ENCODE measurements at regions not wholly inside any gene's neighbourhood (a gene's known extent, or its start where the extent isn't known, plus 50 kb on each side); places are given as distances from the start of the nearest gene placed in this dataset.

DNA sequence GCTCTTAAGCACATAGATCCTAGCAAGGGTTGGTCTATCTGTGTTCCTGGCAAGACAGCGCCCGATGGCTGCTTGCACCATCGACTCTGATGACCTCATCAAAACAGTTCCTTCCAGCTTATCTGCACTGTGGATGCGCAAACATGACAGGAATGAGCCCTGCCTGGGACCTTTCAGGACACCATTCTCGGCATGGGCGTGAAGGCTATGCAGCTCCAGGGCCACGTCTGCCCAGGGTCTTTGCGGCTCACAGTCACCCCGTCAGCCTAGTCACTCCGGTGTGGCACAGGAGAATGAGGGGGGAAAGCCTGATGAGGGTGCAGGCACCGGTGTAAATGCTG lies 147.8 kb upstream of the TWIST2 start:
- Histone ChIP-seq H3K4me3 (ENCODE audit: insufficient read depth, low read length, poor library complexity, severe bottlenecking) (no peak overlapping the region), H3K9me2 (replicated peaks; ENCODE audit: insufficient read depth, low read length) (no peaks in the 10 kb centered on the region), H3K36me3 (ENCODE audit: low read length) (no peaks in the 10 kb centered on the region), H3K9me3 (ENCODE audit: insufficient read depth, low read length) (no peaks in the 10 kb centered on the region), H3K79me2 (ENCODE audit: insufficient read depth, low read length) (no peaks in the 10 kb centered on the region), H3K4me2 (ENCODE audit: low read depth, low read length, poor library complexity, severe bottlenecking) (no peak overlapping the region), H3K9ac (ENCODE audit: low read length) (no peak overlapping the region), H2AFZ (ENCODE audit: low read depth, low read length, severe bottlenecking) (no peak overlapping the region), H3F3A (ENCODE audit: insufficient read depth) (no peaks in the 10 kb centered on the region), H4K20me1 (ENCODE audit: low read depth, low read length) (no peaks in the 10 kb centered on the region), H3K27ac (ENCODE audit: low read depth, low read length) (no peak overlapping the region), H3K27me3 (ENCODE audit: low read length) (no peaks in the 10 kb centered on the region)
- TF ChIP-seq EZH2phosphoT487 (conservative IDR thresholded peaks at IDR 0.05; ENCODE audit: low read length), result no peak
- TF ChIP-seq, protein P1, sequence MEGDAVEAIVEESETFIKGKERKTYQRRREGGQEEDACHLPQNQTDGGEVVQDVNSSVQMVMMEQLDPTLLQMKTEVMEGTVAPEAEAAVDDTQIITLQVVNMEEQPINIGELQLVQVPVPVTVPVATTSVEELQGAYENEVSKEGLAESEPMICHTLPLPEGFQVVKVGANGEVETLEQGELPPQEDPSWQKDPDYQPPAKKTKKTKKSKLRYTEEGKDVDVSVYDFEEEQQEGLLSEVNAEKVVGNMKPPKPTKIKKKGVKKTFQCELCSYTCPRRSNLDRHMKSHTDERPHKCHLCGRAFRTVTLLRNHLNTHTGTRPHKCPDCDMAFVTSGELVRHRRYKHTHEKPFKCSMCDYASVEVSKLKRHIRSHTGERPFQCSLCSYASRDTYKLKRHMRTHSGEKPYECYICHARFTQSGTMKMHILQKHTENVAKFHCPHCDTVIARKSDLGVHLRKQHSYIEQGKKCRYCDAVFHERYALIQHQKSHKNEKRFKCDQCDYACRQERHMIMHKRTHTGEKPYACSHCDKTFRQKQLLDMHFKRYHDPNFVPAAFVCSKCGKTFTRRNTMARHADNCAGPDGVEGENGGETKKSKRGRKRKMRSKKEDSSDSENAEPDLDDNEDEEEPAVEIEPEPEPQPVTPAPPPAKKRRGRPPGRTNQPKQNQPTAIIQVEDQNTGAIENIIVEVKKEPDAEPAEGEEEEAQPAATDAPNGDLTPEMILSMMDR (IDR thresholded peaks at IDR 0.05; ENCODE audit: insufficient read depth, low read length, poor library complexity, severe bottlenecking), result no peak

DNA sequence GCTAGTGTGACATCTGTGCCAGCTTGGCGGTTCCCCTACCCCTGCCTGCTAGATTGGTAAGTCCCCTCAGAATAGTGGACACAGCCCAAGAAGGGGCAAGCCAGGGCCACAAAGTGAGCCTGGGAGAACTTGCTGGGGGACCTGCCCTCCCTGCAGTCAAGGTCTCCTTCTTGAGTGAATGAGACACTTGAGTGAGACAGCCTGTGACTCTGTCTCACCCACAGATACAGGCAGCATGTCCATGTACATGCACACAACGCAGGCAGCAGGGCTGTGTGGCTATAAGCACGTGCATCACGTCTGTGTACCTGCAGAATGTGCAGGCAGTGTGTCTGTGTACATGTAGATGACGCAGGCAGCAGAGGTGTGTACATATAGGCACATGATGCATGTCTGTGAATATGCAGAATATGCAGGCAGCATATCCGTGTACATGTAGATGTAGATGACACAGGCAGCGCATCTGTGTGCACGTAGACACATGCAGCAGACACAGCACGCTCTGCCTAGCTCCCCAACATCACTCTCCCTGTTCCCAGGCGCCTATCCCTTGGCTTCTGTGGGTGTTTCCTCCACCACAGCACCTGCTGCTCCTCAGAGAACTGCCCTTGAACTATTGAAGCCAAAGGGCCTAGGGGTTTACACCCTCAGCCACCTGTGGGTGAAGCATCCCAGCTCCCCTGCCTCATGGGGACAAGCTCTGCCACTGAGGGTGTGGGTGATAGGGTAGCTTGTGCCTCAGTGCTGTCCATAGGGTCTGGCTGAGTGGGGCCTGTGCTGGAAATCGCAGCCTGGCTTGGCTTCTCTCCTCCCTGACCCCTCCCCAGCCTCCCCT lies 147.2 kb upstream of the TWIST2 start:
- Histone ChIP-seq H2AFZ (ENCODE audit: low read depth, low read length, severe bottlenecking) (no peak overlapping the region), H3K27me3 (ENCODE audit: low read length) (no peaks in the 10 kb centered on the region), H3K4me2 (ENCODE audit: low read depth, low read length, poor library complexity, severe bottlenecking) (no peak overlapping the region), H3F3A (ENCODE audit: insufficient read depth) (no peaks in the 10 kb centered on the region), H3K4me3 (ENCODE audit: insufficient read depth, low read length, poor library complexity, severe bottlenecking) (no peak overlapping the region), H3K9me3 (ENCODE audit: insufficient read depth, low read length) (no peaks in the 10 kb centered on the region), H3K9me2 (replicated peaks; ENCODE audit: insufficient read depth, low read length) (no peaks in the 10 kb centered on the region), H3K36me3 (ENCODE audit: low read length) (no peaks in the 10 kb centered on the region), H3K9ac (ENCODE audit: low read length) (no peak overlapping the region), H4K20me1 (ENCODE audit: low read depth, low read length) (no peaks in the 10 kb centered on the region), H3K27ac (ENCODE audit: low read depth, low read length) (no peak overlapping the region), H3K79me2 (ENCODE audit: insufficient read depth, low read length) (no peaks in the 10 kb centered on the region)
- TF ChIP-seq, protein P1 (IDR thresholded peaks at IDR 0.05; ENCODE audit: insufficient read depth, low read length, poor library complexity, severe bottlenecking), result no peak
- no peak for TF ChIP-seq EZH2phosphoT487 (conservative IDR thresholded peaks at IDR 0.05; ENCODE audit: low read length)

DNA sequence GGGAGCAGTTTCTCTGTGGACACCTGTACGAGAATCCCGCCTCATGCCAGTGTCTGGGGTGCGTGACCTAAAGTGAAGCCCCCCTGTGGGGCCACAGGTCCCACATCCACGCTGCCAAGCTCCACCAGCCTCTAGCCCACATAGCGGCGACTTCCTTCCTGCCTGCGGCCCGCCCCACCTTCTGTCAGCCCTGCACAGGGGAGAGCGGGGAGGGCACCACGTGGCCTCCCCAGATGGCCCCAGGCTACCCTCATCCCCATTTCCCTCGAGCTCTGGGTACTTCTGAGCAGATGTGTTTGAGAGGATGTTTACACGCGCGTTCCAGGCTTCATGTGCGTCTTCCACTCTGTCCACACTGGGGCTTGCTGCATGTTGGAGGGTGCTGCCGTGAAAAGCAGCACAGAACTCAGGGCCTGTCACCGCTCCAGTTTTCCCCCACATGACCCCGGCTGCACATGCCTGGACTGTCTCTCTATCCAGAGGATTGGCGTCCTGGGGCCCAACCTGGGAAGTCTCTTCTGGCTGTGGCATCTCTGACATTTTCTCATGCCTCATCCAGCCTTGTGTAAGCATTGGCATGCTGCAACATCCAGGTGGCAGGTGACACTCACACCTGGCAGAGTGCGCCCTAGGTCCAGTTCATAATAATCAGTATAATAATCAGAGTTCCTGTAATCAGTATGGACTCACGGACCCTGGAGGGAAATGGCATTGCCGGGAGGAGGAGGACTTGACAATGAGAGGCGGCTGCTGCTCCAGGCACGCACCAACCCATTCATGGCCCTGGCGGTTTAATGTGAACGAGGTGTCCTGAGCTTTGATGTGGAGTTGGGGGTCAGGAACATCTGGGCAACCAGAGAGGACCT lies 146.3 kb upstream of the TWIST2 start:
- Histone ChIP-seq H3K9ac (ENCODE audit: low read length) (no peak overlapping the region), H3K4me3 (ENCODE audit: insufficient read depth, low read length, poor library complexity, severe bottlenecking) (no peak overlapping the region), H4K20me1 (ENCODE audit: low read depth, low read length) (no peaks in the 10 kb centered on the region), H3K9me2 (replicated peaks; ENCODE audit: insufficient read depth, low read length) (no peaks in the 10 kb centered on the region), H3K36me3 (ENCODE audit: low read length) (no peaks in the 10 kb centered on the region), H3F3A (ENCODE audit: insufficient read depth) (no peaks in the 10 kb centered on the region), H3K27me3 (ENCODE audit: low read length) (no peaks in the 10 kb centered on the region), H3K4me2 (ENCODE audit: low read depth, low read length, poor library complexity, severe bottlenecking) (no peak overlapping the region), H3K79me2 (ENCODE audit: insufficient read depth, low read length) (no peaks in the 10 kb centered on the region), H2AFZ (ENCODE audit: low read depth, low read length, severe bottlenecking) (no peak overlapping the region), H3K9me3 (ENCODE audit: insufficient read depth, low read length) (no peaks in the 10 kb centered on the region), H3K27ac (ENCODE audit: low read depth, low read length) (no peak overlapping the region)
- TF ChIP-seq EZH2phosphoT487 (conservative IDR thresholded peaks at IDR 0.05; ENCODE audit: low read length), result no peak
- TF ChIP-seq, protein P1 (IDR thresholded peaks at IDR 0.05; ENCODE audit: insufficient read depth, low read length, poor library complexity, severe bottlenecking), result no peak
